IPS-11a (cell line): ENCODE measurements at regions not wholly inside any gene's neighbourhood (a gene's known extent, or its start where the extent isn't known, plus 50 kb on each side); places are given as distances from the start of the nearest gene placed in this dataset.

Experiments used
- H3K4me3 ChIP-seq: one replicate; pipeline ENCODE4 v1.5.1; 2013; ENCODE audit warnings: low read depth, low read length, control low read depth

DNA sequence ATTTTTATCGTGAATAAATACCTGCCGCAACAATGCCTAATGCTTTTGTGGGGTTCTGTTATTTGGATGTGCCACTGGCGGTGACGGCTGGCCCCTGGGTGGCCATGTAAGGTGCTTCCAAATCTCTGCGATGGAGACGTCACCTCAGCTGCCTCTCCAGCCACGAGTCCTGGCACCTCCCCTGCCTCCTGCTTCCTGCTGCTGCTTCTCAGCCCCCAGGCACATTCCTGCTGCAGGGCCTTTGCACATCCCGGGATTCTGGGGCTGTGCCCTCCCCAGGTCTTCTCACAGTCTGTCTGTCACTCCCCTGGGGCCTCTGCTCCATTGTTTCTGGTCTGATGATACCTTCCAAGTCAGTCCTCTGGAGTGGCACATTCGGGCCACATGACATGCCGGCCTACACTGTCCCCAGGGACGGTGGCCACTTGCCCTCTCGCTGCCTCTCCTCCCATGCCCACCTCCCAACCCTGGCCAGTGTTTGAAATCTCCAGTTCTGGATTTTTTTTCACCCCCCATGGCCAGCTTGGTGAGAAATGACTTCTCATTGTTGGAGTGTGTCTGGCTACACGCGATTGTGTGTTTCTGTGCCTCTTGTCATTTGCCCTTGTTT is 151.8 kb downstream of the KIF26A start:
- H3K4me3 ChIP-seq = no peak overlapping the region

DNA sequence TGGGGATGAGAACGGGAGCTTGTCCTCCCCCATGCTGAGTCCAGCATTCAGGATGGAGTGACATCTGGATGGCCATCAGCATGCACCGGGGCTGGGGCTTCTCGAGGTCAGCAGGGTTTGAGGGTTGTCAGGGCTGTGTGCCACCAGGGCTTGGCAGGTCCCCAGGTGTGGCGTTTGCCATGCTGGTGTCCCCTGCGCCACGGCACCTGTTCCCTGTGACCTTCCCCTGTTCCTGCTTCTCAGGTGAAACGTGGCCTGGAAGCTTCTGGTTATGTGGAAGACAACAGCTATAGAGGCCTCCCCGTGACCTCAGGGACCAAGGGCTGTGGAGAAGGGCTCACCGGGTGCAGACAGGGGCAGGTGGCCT is 152.4 kb downstream of the KIF26A start:
- H3K4me3 ChIP-seq = no peak overlapping the region

DNA sequence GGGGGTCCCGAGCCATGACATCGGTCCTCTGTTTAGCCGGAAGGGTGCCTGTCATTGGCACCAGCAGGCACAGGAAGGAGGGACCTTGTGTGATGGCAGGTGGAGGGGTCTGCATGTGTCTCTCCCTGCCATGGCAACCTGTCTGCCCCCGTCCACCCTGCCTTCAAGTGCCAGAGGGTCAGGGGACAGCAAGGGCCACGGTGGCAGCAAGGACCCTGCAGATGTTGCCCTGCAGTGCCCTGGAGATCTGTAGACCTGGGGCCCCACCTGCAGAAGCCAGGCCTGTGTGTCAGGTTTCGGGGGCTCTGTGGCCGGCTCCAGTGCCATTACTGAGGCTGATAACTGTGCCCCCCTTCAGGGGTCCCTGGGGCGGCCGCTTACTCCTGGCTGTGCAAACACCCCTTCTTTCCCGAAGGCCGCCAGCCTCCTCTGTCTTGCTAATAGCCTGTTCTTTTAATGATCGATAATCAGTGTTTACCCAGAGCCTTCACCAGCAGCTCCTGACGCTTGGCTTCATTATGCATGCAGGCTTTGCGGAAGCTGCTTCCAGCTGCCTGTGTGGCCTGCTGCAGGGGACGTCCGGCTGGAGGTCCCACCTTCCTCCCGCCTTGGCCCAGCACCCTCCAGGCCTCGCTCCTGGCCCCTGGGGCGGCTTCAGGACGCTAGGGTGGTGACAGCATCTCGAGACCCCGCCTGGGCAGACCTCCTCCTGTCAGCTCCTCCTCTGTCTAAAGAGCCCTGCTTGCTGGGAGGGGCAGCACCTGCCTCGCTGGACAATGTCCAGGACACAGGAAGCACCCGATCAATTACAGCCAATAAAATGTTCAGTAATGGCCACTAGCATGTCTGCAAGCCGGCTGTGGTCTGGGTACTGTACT is 153.0 kb downstream of the KIF26A start:
- no peak overlapping the region for H3K4me3 ChIP-seq

DNA sequence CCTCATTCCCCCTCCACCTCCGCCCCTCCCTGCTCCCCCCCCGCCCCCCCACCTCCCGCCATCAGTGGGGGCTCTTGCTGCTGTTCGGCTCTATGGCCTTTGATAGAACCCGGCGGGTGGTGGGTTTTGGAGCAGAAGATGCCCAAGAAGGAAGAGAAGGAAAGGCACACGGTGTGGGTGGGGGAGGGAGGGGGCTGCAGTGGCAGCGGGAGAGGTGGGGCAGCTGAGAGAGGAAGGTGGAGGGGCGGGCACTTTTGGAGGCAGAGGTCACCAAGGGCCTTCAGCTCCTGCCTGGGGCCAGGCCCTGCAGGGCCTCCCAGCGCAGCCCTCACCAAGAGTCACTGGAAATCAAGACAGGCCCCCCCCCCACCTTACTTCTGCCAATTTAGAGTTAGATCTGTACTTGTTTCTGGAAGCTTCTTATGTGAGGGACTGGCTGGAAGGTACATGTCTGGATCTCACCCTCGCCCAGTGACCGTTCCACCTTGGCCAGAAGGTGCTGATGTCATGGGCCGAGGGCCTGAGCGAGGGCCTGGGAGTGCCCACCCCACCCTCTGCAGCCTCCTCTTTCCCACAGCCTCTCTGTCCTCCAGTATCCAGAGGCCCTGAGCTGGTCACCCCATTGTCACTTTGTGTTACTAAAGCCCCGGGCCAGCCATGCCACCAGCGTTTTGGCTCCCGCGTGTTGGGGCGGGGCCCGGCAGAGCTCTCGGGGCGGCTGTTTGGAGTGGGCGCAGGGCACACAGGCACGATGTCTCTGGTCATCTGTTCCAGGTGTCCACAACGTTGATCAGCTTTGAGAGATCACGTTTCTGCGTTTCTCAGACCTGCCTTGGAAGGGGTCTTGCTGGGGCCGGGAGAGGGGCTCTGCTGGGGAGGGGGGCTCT is 153.9 kb downstream of the KIF26A start:
- no peak overlapping the region for H3K4me3 ChIP-seq

DNA sequence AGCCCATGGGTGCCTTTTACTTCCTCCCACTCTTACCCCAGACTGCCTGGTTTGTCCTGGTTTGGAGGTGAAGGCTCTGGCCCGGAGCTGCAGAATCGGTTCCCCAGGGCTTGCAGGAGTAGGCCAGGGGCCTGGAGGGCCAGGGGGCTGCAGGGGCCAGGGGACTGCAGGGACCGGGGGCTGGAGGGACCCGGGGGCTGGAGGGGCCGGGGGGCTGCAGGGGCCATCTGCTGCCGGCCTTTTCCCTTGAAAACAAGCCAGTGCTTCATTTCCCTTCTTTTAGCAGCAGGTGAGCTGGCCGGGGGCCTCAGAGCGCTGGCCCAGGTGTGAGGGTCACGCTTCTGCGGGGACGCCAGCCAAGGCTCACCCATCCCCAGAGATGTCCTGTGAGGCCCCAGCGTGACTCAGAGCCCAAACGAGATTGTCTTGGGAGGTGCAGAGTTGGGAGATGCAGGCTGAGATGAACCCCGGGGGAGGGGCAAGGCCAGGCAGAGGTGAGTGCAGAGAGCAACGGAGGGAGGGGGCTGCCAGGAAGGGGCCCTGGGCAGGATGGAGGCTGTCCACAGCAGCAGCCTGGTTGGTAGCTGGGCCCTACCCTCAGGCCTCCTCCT is 154.9 kb downstream of the KIF26A start:
- H3K4me3 ChIP-seq = no peak overlapping the region

DNA sequence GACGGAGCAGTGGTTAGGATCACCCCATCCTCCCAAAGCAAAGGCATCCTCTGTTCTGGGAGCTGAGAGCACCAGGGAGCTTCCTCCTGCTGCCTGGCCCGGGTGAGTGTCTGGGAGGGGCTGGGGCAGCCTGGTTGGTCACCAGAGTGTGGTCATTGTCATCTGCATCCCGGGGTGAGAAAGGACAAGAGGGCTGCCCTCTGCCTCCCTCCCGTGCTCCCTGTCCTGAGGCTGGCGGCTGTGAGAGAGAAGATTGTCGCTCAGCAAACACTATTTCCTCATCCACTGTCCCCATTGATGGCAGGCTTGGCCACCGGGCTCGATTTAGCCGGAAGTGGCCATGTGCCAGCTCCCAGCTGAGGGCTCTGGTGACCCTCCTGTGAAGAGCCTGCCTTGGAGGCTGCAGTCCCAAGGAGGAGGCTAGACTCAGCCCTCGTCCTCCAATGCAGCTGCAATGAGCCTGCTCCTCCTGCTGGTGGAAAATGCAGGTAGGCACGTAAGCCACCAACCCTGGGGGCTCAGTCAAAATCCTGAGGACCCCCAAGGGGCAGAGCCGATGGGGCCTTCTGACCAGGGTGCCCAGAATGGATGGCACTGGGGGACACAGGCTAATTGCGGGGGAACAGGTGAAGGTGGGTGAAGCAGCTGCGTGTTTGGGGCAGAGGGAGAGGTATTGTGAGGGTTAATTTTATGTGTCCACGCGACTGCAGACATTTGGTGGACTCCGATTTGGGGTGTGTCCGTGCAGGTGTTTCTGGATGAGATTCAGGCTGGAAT is 155.7 kb downstream of the KIF26A start:
- no peak overlapping the region for H3K4me3 ChIP-seq

DNA sequence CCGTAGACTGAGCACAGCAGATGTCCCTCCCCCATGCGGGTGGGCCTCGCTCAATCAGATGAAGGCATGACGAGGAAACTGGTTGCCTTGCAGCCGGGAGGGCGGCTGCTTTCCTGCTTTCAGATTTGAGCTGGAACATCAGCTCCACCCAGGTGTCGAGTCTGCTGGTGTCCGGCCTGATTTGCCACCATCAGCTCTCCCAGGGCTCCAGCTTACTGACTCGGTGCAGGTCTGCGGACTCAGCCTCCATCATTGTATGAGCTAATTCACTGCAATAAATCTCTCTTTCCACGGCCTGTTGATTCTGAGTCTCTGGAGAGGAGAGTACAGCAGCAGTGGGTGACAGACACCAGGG is 156.2 kb downstream of the KIF26A start:
- no peak overlapping the region for H3K4me3 ChIP-seq

DNA sequence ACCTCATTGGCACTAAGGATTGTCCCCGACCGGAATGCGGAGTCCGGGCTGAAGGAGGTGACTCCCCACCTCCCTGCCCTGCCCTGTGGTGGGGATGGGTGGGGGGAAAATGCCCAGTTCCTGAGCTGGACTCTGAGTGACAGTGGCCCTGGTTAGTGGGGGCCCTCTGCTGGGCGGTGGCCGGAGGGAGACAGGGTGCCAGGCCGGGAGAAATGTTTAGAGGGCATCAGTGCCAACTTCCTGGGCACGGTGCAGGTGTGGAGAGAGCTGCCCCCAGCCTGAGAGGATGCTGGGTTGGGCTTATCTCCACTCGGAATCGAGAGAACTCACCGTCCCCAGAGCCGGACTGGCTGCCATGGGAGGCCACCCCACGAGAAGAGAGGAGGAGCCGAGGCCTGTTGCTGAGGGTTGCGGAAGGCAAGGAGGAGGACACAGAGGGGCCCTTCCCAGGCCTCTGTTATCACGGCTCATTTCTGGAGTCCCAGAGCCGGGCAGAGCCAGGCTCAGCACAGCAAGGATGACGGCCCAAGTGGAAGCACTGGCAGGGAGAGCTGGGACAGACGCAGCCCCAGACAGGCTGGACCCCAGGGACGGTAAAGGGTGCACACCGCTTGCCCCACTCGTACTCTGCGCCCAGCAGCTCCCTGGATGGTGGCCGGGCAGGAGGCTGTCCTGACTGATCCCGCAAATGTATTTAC is 156.7 kb downstream of the KIF26A start:
- H3K4me3 ChIP-seq = no peak overlapping the region

DNA sequence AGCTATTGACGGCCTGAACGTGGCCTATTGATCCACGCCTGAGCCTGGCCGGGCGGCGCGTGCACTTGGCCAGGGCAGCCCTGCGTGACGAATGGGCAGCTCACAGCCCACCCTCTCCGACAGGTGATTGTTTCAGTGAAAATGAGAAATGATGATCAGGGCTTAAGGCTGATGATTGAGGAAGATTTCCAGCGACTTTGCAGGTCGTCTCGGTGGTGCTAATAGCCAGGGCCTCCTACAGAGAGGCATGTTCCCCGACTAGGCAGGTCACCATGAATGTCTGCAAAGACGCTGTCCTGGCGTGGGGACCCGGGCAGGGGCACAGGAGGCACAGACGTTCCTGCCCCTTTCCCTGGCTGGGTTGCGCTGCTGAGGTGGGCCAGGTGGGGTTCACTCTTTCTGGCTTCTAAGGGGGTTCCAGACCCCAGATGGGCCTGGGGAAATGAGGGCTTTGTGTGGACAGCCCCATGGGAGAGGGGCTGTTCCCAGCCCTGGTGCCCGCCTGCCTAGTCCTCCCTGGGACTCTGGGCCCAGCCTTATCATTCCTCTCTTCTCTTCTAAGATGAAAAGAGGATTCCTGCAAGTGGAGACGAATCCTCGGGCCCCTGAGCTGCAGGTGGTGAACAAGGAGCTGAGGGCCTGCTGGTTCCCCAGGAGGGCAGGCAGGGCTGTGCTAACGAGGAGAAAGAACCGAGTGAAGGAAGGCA is 157.4 kb downstream of the KIF26A start:
- no peak overlapping the region for H3K4me3 ChIP-seq

DNA sequence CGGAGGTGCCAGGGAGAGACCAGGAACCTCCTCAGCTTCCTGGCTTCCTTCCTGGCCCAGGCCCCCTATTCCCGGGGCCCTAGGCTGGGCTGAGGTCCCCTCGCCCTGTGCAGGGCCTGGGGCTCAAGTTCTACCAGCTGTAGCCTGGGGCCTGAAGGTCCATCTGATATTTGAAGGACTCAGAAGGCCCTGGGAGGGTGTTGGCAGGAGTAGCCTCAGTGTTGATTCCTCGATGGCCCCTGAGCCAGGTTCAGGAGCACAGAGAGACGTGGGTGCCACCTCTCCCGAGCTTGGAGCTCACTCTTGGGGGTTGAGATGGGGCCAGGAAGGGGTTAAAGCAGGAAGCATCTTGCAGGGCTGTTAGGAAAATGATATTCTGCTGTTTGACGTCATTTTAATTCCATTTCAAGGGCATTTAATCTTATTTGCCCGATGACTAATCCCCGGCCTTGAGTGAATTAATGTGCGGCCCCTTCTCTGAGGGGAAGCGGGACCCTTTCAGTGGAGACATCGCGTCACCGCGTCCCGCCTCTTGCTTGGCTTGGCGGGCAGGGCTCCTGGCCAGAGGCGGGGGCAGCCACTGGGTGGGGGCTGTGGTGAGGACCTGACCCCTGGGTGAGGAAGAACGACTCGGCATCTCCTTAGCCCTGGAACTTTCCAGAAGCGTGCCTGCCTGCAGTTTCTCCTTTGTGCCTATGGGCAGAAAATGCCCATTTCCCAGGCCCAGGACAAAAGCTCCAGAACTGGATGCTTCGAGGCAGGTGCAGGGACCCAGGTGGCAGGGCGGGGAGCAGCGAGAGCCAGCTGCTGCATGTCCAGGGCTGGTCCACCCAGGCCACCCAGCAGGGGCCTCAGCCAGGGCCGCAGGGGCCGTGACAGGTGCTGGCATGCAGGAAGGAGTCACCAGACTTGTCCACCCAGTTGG is 158.3 kb downstream of the KIF26A start:
- no peak overlapping the region for H3K4me3 ChIP-seq

DNA sequence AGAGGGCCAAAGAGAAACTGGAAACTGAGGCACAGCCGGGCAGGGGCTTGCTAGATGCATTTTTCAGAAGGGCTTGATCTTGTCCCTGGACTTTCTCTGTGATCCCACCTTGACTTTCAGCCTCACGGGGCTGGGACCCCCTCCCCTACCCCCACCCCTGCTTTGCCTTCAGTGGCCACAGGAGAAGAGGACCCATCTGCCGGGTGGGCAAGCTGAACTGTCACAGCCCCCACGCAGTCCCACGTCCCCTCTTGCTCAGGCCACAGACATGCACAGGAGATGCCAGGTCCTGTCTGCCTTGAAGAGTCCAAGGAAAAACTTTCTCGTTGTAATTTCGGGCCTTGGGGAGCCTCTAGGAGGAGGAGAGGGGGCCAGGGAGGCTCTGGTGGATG is 158.9 kb downstream of the KIF26A start:
- no peak overlapping the region for H3K4me3 ChIP-seq

DNA sequence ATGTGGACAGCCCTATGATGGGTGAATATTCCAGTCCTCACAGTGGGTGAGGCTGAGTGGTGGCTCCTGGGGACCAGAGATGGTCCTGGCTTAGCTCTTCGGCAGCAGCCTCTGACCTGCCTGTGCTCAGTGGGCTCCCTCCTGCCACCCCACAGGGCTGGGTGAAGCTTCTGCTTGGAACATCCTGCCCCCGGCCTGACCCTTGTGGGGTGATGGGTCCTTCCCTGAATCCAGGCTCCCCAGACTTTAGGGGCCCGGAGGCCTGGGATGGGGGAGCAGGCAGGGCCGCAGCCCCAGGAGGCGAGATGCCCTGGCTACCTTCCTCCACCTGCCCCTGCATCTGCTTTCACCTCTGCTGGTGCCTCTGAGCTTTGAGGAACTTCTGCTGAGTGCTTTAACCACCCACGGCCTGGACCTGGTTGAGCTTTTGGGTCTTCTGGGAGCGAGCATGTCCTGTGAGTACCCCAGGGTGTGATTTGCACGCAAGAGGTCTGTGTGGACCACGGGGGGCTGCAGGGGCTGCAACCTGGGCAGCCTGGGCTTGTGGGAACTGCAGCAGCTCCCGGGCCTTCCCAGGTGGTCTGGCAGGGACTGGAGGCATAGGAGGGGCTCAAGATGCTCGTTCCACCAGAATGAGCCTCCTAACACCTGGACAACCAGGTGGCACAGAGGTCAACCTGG is 159.5 kb downstream of the KIF26A start:
- H3K4me3 ChIP-seq = no peak overlapping the region

DNA sequence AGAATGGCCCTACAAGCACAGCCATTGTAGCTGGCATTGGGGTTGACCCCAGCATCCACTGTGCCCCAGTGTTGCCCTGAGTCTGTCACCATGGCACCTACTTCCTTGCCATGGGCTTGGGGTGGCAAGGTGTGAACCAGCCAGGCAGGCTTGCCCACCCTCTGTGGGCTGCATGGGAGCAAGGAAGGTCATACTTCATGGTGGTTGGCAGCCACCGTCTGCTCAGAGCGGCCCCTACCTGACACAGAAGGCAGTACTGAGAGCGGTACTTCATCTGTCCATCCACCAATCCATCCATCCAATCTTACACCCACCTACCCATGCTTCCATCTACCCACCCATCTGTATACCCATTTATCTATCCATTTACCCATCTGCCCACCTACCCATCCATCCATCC is 160.1 kb downstream of the KIF26A start:
- H3K4me3 ChIP-seq = no peak overlapping the region

DNA sequence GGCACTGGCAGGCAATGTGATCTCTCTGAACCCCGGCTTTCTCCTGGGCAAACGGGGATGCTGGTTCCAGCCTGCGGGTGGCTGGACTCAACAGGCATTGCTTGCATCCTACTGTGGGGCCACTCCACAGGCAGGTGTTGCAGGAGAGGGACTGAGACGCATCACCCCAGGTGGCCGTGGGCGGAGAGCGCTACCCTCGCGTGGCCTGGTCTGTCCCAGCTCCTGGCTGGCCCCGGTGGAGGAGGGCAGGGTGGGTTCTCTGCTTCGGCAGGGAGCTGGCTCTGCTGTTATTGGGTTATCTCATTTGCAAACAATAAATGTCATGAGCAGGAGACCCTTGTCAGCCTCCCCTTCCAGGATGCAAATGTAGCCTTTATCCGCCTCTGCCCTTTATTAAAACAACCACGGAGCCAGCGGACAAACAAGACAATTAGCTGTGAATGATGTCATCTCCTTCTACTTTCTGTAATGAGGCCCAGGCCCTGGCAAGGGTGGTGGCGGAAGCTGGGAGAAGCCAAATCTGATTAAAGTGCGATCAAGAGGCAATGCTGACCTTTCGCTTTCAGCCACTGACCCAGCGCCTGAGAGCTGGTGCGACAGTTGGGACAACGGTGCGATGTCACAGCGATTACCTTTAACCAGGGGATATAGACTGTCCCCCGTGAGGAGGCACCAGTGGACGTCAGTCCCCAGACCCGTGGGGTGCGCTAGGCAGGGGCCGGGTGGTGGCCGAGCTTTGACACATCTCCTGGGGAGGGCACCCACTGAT is 161.8 kb downstream of the KIF26A start:
- H3K4me3 ChIP-seq = no peak overlapping the region

DNA sequence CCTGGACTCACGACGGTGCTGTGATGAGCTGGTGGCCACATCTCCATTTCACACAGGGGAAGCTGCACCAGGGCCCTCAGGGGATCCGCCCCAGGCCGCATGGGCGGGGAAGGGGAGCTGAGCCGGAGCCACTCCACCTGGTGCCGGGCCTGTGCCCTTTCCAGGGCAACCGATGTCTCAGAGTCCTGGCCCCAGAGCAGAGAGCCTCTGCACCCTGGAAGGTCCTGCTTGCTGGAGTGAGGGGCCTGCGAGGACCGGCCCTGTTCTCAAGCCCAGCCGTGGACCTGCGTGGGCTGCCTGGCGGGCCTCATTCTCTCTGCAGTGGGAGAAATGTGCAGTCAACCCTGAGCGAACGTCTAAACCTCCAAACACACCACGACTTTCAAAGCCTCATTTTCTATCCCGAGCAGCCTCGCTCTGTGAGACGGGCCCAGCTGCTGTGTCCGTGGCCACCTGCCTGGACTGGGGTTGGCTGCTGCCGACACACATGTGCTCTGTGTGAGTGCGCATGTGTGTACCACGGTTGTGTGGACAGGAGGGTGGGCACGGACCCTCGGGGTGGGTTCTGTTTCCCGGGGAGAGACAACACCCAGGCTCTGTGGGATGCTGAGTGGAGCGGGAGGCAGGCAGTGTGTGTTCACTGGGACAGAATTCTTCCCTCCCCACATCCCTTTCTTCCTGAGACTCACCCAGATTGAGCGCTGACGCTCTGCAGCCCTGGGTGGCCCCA is 163.5 kb downstream of the KIF26A start:
- no peak overlapping the region for H3K4me3 ChIP-seq

DNA sequence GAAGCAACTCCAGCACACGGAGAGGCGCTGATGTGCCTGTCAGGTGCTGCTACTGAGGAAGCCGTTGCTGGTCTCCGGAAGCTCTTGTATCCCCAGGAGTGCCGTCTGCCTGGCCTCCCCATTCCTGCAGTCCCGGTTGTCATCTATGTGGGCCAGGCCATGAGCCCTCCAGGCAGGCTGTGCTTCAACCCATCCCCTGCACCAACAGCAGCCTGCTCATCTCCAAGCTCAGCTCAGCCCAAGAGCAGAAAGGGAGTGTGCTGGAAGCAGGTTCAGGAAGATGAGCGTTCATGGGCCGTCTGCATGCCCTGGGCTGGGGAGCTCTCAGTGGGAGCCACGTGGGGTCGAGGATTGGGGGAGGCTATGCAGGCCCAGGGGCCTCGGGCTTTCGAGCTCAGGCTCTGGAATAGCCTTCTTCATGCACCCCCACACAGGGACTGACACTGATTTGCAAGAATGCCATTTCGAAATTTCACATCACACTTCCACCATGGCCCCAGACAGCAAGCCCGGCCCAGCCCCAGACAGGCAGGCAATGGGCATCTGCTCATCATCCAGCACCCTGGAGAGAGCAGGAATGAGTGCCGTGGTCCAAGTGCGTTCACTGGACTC is 164.5 kb downstream of the KIF26A start:
- H3K4me3 ChIP-seq = no peak overlapping the region
